DND-41 (cell line): ENCODE measurements at regions not wholly inside any gene's neighbourhood (a gene's known extent, or its start where the extent isn't known, plus 50 kb on each side); places are given as distances from the start of the nearest gene placed in this dataset.

Source experiments
- ATAC-seq: fragments of 200-7000 bp; cut with Tn5 transposase; 3 replicates; pipeline ENCODE4 v1.9.1; 2021; ENCODE audit warnings: low read depth; ENCODE audit not compliant: insufficient read depth
- DNase-seq: peaks from one replicate; pipeline ENCODE4 v3.0.0-alpha.2; 2020
- H2AFZ ChIP-seq: 2 replicates; pipeline ENCODE4 v1.6.0; 2012; ENCODE audit warnings: low read depth, low read length
- H3K27ac ChIP-seq: 2 replicates; pipeline ENCODE4 v1.5.1; 2012; ENCODE audit warnings: low read length, inconsistent platforms
- H3K27me3 ChIP-seq: fragments of 200-600 bp; sonication (generic); 2 replicates; pipeline ENCODE4 v1.6.0; 2012; ENCODE audit warnings: low read length, mild to moderate bottlenecking, inconsistent platforms; ENCODE audit not compliant: insufficient read depth, poor library complexity
- H3K36me3 ChIP-seq: 2 replicates; pipeline ENCODE4 v1.5.1; 2012; ENCODE audit warnings: low read length, inconsistent platforms; ENCODE audit not compliant: insufficient read depth
- H3K4me1 ChIP-seq: 2 replicates; pipeline ENCODE4 v1.5.1; 2012; ENCODE audit warnings: mild to moderate bottlenecking, low read length; ENCODE audit not compliant: insufficient read depth
- H3K4me2 ChIP-seq: 2 replicates; pipeline ENCODE4 v1.6.0; 2012; ENCODE audit warnings: mild to moderate bottlenecking, moderate library complexity, low read length, inconsistent platforms; ENCODE audit not compliant: insufficient read depth
- H3K4me3 ChIP-seq, 2 experiments: fragments of 200-600 bp in 1 of 2; shearing (Covaris generic) in 1 of 2; 2 replicates each; pipeline ENCODE4 v1.5.1; 2012 to 2016; ENCODE audit warnings: inconsistent platforms in 2 of 2, low read length in 2 of 2, mild to moderate bottlenecking in 2 of 2, low read depth in 1 of 2, moderate library complexity in 1 of 2
- H3K79me2 ChIP-seq: 2 replicates; pipeline ENCODE4 v1.6.0; 2012; ENCODE audit warnings: low read length, inconsistent platforms; ENCODE audit not compliant: insufficient read depth
- H3K9ac ChIP-seq: 2 replicates; pipeline ENCODE4 v1.6.0; 2012; ENCODE audit warnings: low read depth, mild to moderate bottlenecking, inconsistent platforms, low read length, moderate library complexity
- H3K9me3 ChIP-seq: 2 replicates; pipeline ENCODE4 v1.5.1; 2012; ENCODE audit warnings: low read length, moderate library complexity, mild to moderate bottlenecking, inconsistent platforms; ENCODE audit not compliant: insufficient read depth, severe bottlenecking
- H4K20me1 ChIP-seq: 2 replicates; pipeline ENCODE4 v1.6.0; 2012; ENCODE audit warnings: low read length; ENCODE audit not compliant: insufficient read depth
- EZH2 ChIP-seq: IDR thresholded peaks from 3 replicates; pipeline ENCODE4 v1.6.1; 2012; ENCODE audit warnings: borderline replicate concordance, low read depth, mild to moderate bottlenecking, moderate library complexity, low read length, inconsistent platforms; ENCODE audit not compliant: severe bottlenecking
- TF ChIP-seq, protein P1 (sequence below): IDR thresholded peaks from 2 replicates; pipeline ENCODE4 v1.5.1; 2012; ENCODE audit warnings: borderline replicate concordance, low read length, moderate library complexity, mild to moderate bottlenecking; ENCODE audit not compliant: poor library complexity, severe bottlenecking; ENCODE audit errors: extremely low read depth

DNA sequence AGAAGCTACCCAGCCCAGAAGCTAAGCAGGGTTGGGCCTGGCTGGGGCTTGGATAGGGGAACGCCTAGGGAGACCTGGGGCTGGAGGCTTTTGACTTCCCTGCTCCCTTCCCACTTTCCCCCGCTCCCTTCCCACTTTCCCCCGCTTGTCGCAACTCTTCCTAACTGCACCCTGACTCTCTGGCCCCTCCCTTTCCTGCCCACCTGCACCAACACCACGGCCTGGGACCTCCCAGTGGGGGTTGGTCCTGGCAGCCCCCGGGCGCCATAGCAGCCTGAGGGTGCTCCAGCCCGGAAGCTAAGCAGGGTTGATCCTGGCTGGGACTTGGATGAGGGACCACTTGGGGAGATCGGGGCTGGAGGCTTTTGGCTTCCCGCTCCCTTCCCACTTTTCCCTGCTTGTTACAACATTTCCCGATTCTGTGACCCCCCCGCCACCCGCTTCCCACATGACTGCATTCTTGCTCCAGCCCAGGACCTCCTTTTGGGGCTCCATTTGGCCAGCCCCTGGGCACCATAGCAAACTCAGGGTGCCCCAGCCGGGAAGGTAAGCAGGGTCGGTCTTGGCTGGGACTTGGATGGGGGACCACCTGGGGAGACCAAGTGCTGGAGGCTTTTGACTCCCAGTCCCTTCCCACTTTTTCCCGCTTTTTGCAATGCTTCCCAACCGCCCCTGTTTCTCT is 2287.0 kb downstream of the TP53TG3F start:
- no peak overlapping the region for H2AFZ ChIP-seq
- H4K20me1 ChIP-seq: no peaks in the 10 kb centered on the region
- no peaks in the 10 kb centered on the region for H3K36me3 ChIP-seq
- no peaks in the 10 kb centered on the region for H3K4me1 ChIP-seq
- H3K27ac ChIP-seq: no peak overlapping the region
- H3K27me3 ChIP-seq: no peaks in the 10 kb centered on the region
- no peaks in the 10 kb centered on the region for H3K79me2 ChIP-seq
- ATAC-seq (no peak), DNase-seq (no peak)
- no peak for TF ChIP-seq EZH2
- TF ChIP-seq, protein P1, sequence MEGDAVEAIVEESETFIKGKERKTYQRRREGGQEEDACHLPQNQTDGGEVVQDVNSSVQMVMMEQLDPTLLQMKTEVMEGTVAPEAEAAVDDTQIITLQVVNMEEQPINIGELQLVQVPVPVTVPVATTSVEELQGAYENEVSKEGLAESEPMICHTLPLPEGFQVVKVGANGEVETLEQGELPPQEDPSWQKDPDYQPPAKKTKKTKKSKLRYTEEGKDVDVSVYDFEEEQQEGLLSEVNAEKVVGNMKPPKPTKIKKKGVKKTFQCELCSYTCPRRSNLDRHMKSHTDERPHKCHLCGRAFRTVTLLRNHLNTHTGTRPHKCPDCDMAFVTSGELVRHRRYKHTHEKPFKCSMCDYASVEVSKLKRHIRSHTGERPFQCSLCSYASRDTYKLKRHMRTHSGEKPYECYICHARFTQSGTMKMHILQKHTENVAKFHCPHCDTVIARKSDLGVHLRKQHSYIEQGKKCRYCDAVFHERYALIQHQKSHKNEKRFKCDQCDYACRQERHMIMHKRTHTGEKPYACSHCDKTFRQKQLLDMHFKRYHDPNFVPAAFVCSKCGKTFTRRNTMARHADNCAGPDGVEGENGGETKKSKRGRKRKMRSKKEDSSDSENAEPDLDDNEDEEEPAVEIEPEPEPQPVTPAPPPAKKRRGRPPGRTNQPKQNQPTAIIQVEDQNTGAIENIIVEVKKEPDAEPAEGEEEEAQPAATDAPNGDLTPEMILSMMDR: no peak
- no peak overlapping the region for H3K9ac ChIP-seq
- peaks cover 66% of the 10 kb centered on the region for H3K9me3 ChIP-seq
- no peak overlapping the region for H3K4me2 ChIP-seq
- no peak overlapping the region for H3K4me3 ChIP-seq

DNA sequence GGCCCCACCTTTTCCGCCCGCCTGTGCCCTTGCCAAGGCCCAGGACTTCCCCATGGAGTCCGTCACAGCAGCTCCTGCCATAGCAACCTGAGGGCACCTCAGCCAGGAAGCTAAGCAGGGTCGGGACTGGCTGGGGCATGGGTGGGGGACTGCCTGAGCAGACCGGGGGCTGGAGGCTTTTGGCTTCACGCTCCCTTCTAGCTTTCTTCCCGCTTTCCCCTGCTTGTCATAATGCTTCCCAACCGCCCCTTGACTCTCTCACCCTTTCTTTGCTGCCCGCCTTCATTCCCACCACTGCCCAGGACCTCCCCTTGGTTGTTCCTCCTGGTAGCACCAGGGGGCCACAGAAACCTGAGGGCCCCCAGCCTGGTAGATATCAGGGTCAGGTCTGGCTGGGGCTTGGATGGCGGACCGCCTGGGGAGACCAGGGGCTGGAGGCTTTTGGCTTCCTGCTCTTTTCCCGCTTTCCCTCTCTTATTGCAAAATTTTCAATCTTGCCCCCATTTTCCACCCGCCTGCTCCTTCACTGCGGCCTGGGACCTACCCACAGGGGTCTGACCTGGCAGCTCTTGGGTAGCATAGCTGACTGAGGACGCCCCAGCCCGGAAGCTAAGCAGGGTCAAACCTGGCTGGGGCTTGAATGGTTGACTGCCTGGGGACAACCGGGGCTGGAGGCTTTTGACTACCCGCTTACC is 2287.7 kb downstream of the TP53TG3F start:
- no peaks in the 10 kb centered on the region for H3K4me1 ChIP-seq
- no peaks in the 10 kb centered on the region for H3K79me2 ChIP-seq
- H3K27ac ChIP-seq: no peak overlapping the region
- H3K36me3 ChIP-seq: no peaks in the 10 kb centered on the region
- no peak overlapping the region for H3K9ac ChIP-seq
- H4K20me1 ChIP-seq: no peaks in the 10 kb centered on the region
- H2AFZ ChIP-seq: no peak overlapping the region
- no peak for ATAC-seq
- H3K9me3 ChIP-seq: peaks cover 69% of the 10 kb centered on the region
- no peaks in the 10 kb centered on the region for H3K27me3 ChIP-seq
- no peak for DNase-seq
- H3K4me3 ChIP-seq: no peak overlapping the region
- no peak overlapping the region for H3K4me2 ChIP-seq
- no peak for TF ChIP-seq EZH2
- TF ChIP-seq, protein P1: no peak

DNA sequence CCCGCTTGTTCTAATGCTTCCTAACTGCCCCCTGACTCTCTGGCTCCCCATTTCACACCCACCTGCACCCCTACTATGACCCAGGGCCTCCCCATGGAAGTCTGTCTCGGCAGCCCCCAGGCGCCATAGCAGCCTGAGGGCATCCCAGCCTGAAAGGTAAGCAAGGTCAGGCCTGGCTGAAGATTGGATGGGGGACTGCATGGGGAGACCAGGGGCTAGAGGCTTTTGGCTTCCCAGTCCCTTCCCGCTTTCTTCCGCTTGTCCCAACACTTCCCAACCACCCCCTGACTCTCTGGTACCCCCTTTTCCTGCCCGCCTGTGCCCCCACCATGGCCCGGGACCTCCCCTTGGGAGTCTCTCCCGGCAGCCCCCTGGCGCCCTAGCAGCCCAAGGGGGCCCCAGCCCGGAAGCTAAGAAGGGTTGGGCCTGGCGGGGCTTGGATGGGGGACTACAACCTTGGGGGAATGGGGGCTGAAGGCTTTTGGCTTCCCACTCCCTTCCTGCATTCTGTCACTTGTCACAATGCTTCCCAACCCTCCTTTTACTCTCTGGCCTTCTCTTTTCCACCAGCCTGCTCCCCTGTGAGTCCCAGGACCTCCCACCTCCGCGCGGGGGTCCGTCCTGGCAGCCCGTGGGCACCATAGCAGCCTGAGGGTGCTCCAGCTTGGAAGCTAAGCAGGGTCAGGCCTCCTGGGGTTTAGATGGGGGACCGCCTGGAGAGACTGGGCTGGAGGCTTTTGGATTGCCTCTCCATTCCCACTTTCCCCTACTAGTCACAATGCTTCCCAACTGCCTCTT is 2288.4 kb downstream of the TP53TG3F start:
- H3K27me3 ChIP-seq: no peaks in the 10 kb centered on the region
- no peak overlapping the region for H3K9ac ChIP-seq
- ATAC-seq (no peak), DNase-seq (no peak)
- no peaks in the 10 kb centered on the region for H3K36me3 ChIP-seq
- no peak overlapping the region for H2AFZ ChIP-seq
- peaks cover 66% of the 10 kb centered on the region for H3K9me3 ChIP-seq
- no peak overlapping the region for H3K4me2 ChIP-seq
- H3K79me2 ChIP-seq: no peaks in the 10 kb centered on the region
- TF ChIP-seq EZH2: no peak
- TF ChIP-seq, protein P1: no peak
- no peak overlapping the region for H3K4me3 ChIP-seq
- no peaks in the 10 kb centered on the region for H3K4me1 ChIP-seq
- no peaks in the 10 kb centered on the region for H4K20me1 ChIP-seq
- H3K27ac ChIP-seq: no peak overlapping the region
